AG10803 (cell line): ENCODE measurements at regions not wholly inside any gene's neighbourhood (a gene's known extent, or its start where the extent isn't known, plus 50 kb on each side); places are given as distances from the start of the nearest gene placed in this dataset.
"Not testable (repeated sequence)": the region's sequence is repeated elsewhere in the genome, so short reads cannot be mapped to it uniquely, and the experiment has no call there.

Experiments used
- DNase-seq: peaks from one replicate; pipeline ENCODE4 v3.0.0; 2010; ENCODE audit warnings: low read depth
- H3K4me3 ChIP-seq: 2 replicates; pipeline ENCODE4 v1.5.1; 2011; ENCODE audit warnings: mild to moderate bottlenecking, low read length, control low read depth

GRCh38 chr2:87075054-87075790, 53.6 kb upstream of the PLGLB1 start:
- DNase-seq = not testable (repeated sequence)
- peak overlapping the region; percentile 59 for H3K4me3 ChIP-seq

GRCh38 chr2:87075791-87076252, 54.2 kb upstream of the PLGLB1 start:
- H3K4me3 ChIP-seq = peak overlapping the region; percentile 59
- peak; percentile 41 for DNase-seq

GRCh38 chr2:87076253-87077123, 54.8 kb upstream of the PLGLB1 start:
- DNase-seq = peak; percentile 91
- H3K4me3 ChIP-seq = peak overlapping the region; percentile 65

GRCh38 chr2:87077124-87077446, 55.4 kb upstream of the PLGLB1 start:
- not testable (repeated sequence) for DNase-seq
- peak overlapping the region; percentile 65 for H3K4me3 ChIP-seq

- not testable (repeated sequence) for DNase-seq, H3K4me3 ChIP-seq
Measured at GRCh38 chr2:87081727-87082126, 60.1 kb upstream of the PLGLB1 start.

GRCh38 chr2:87088079-87088478, 66.4 kb upstream of the PLGLB1 start:
- not testable (repeated sequence) for DNase-seq, H3K4me3 ChIP-seq

GRCh38 chr2:87089401-87089800, 67.8 kb upstream of the PLGLB1 start:
- not testable (repeated sequence) for DNase-seq, H3K4me3 ChIP-seq

- not testable (repeated sequence) for DNase-seq, H3K4me3 ChIP-seq
Measured at GRCh38 chr2:87093252-87093651, 71.6 kb upstream of the PLGLB1 start.

- not testable (repeated sequence) for DNase-seq, H3K4me3 ChIP-seq
Measured at GRCh38 chr2:87093937-87094529, 72.4 kb upstream of the PLGLB1 start.

- peak; percentile 59 for DNase-seq
- H3K4me3 ChIP-seq = not testable (repeated sequence)
Measured at GRCh38 chr2:87095804-87096203, 74.2 kb upstream of the PLGLB1 start.

- H3K4me3 ChIP-seq, DNase-seq: not testable (repeated sequence)
Measured at GRCh38 chr2:87128761-87129553, 107.3 kb upstream of the PLGLB1 start.

GRCh38 chr2:87132577-87132976, 110.9 kb upstream of the PLGLB1 start:
- not testable (repeated sequence) for DNase-seq, H3K4me3 ChIP-seq

GRCh38 chr2:87151835-87152493, 130.3 kb upstream of the PLGLB1 start:
- not testable (repeated sequence) for DNase-seq, H3K4me3 ChIP-seq

- DNase-seq, H3K4me3 ChIP-seq: not testable (repeated sequence)
Measured at GRCh38 chr2:87174454-87174853, 152.8 kb upstream of the PLGLB1 start.

- not testable (repeated sequence) for H3K4me3 ChIP-seq, DNase-seq
Measured at GRCh38 chr2:87183373-87183772, 161.7 kb upstream of the PLGLB1 start.

- DNase-seq, H3K4me3 ChIP-seq: not testable (repeated sequence)
Measured at GRCh38 chr2:87184260-87184659, 162.6 kb upstream of the PLGLB1 start.

GRCh38 chr2:87189214-87189613, 167.6 kb upstream of the PLGLB1 start:
- not testable (repeated sequence) for H3K4me3 ChIP-seq, DNase-seq

- not testable (repeated sequence) for DNase-seq, H3K4me3 ChIP-seq
Measured at GRCh38 chr2:87193336-87193735, 171.7 kb upstream of the PLGLB1 start.
